K562 (cell line): ENCODE measurements at regions not wholly inside any gene's neighbourhood (a gene's known extent, or its start where the extent isn't known, plus 50 kb on each side); places are given as distances from the start of the nearest gene placed in this dataset.

Experiments used
- FIP1L1 ChIP-seq: fragments of 200-400 bp; formaldehyde crosslinking; IDR thresholded peaks from 2 replicates; pipeline ENCODE4 v1.6.1; 2018; ENCODE audit warnings: mild to moderate bottlenecking, low read depth, low read length; ENCODE audit not compliant: poor library complexity, severe bottlenecking
- KAT7 ChIP-seq: sonication (generic); formaldehyde crosslinking; IDR thresholded peaks from 2 replicates; pipeline ENCODE4 v1.8.0; 2022; ENCODE audit warnings: missing genetic modification reagents, mild to moderate bottlenecking, borderline replicate concordance
- POLR3G ChIP-seq: IDR thresholded peaks from 2 replicates; pipeline ENCODE4 v1.6.1; 2011; ENCODE audit not compliant: insufficient read length, insufficient replicate concordance; ENCODE audit errors: extremely low read depth
- SIN3A ChIP-seq, 2 experiments: fragments of 150-350 bp in 1 of 2; IDR thresholded peaks; 2 replicates each; pipeline ENCODE4 v1.6.1; 2011 to 2016; ENCODE audit warnings: borderline replicate concordance in 2 of 2, low read depth in 2 of 2, low read length in 2 of 2, mild to moderate bottlenecking in 2 of 2, moderate library complexity in 2 of 2; ENCODE audit not compliant: control insufficient read depth in 1 of 2
- TARDBP ChIP-seq: fragments of 450-650 bp; IDR thresholded peaks from 2 replicates; pipeline ENCODE4 v1.6.1; 2016

DNA sequence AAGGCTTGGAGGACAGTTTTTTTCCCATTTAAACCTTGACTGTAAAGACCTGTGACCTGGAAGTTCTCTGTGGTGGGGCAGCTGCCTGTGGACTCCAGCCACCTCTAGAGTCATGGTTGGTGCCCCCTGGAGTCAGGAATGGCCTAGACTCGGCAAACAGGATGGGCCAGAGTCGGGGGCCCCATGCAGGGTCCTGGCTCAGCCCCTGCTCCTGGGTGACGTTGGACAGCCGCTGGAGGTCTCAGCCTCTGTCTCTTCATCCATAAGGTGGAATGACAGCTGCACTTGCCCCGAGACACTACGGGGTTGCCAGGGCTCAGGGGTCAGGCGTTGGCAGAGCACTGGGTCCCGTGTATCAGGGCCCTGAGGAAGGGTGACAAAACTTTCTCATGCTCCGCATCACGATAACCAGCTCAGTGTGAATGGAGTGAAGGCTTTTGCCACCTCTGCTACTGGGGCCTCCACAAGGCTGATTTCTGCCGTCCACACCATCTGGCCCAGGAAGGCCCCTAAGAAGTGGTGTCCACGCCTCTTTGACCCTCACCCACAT, 58.5 kb upstream of the TTC34 start:
- TF ChIP-seq POLR3G (no peak), TARDBP (no peak), FIP1L1 (no peak), SIN3A (IDR thresholded peaks at IDR 0.05; ENCODE audit: borderline replicate concordance in 2 of 2, control insufficient read depth in 1 of 2, low read depth in 2 of 2, low read length in 2 of 2) (no peak), KAT7 (no peak)
